ENCODE measurements at regions not wholly inside any gene's neighbourhood (a gene's known extent, or its start where the extent isn't known, plus 50 kb on each side); places are given as distances from the start of the nearest gene placed in this dataset.

- H4K20me1 ChIP-seq (ENCODE audit: low read depth): no peaks in the 10 kb centered on the region
- H3K4me2 ChIP-seq: no peak overlapping the region
- no peaks in the 10 kb centered on the region for H3K4me1 Mint-ChIP-seq
- no peak overlapping the region for H3K27ac ChIP-seq
- no peaks in the 10 kb centered on the region for H3K9me3 Mint-ChIP-seq
- DNase-seq (ENCODE audit: low spot score): no peak
- no peaks in the 10 kb centered on the region for H3K27me3 Mint-ChIP-seq (ENCODE audit: insufficient read depth, low read depth)
- H3K36me3 Mint-ChIP-seq: no peaks in the 10 kb centered on the region
- no peak overlapping the region for H3K9ac ChIP-seq
- H3F3A ChIP-seq (ENCODE audit: low read depth): no peaks in the 10 kb centered on the region
- H2AFZ ChIP-seq (replicated peaks): no peak overlapping the region
- no peak overlapping the region for H3K4me3 Mint-ChIP-seq
- TF ChIP-seq CTCF (IDR thresholded peaks at IDR 0.05): no peak
- TF ChIP-seq EZH2 (IDR thresholded peaks at IDR 0.05): no peak
- no peak for TF ChIP-seq EZH2phosphoT487 (IDR thresholded peaks at IDR 0.05)
- H3K4me1 ChIP-seq: no peaks in the 10 kb centered on the region
- H3K4me3 ChIP-seq: no peak overlapping the region
- no peaks in the 10 kb centered on the region for H3K27me3 ChIP-seq
- H3K27ac Mint-ChIP-seq: no peak overlapping the region
- no peaks in the 10 kb centered on the region for H3K79me2 ChIP-seq (ENCODE audit: low read depth)
- H3K9me3 ChIP-seq (ENCODE audit: low read depth): no peaks in the 10 kb centered on the region
- H3K36me3 ChIP-seq: no peaks in the 10 kb centered on the region
These were observed 608.4 kb downstream of the AMY1C start for GRCh38 chr1:104358086-104358485.

DNA sequence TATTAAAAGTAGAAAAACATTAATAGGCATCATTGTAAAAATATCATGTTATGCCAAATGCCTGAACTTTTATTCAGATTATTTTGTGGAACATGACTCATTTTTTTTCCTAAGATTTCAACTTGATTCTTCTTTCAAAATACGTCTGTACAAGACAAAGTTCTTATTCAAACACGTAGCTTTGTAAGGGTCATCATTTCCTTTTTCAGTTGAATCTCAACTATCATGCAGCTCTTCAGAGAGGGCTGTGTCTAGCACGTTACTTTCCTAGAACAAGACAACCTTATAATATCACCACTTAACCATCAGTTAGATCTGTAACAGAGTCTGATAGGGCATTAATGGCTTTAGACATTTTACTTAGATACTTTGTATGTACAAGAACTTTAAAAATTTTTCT lies 608.9 kb downstream of the AMY1C start:
- no peak overlapping the region for H3K27ac Mint-ChIP-seq
- no peak overlapping the region for H3K4me3 ChIP-seq

GRCh38 chr1:104378414-104378813 lies 628.7 kb downstream of the AMY1C start:
- no peak overlapping the region for H3K27ac ChIP-seq
- H3F3A ChIP-seq (ENCODE audit: low read depth): no peaks in the 10 kb centered on the region
- H3K4me3 ChIP-seq: no peak overlapping the region
- Mint-ChIP-seq H3K27ac (no peak overlapping the region), H3K4me1 (no peaks in the 10 kb centered on the region), H3K4me3 (no peak overlapping the region), H3K9me3 (no peaks in the 10 kb centered on the region), H3K27me3 (ENCODE audit: insufficient read depth, low read depth) (peaks cover 3% of the 10 kb centered on the region), H3K36me3 (no peaks in the 10 kb centered on the region)
- no peak overlapping the region for H2AFZ ChIP-seq (replicated peaks)
- H3K9me3 ChIP-seq (ENCODE audit: low read depth): no peaks in the 10 kb centered on the region
- H3K4me1 ChIP-seq: no peaks in the 10 kb centered on the region
- no peak for TF ChIP-seq EZH2phosphoT487 (IDR thresholded peaks at IDR 0.05)
- no peaks in the 10 kb centered on the region for H3K79me2 ChIP-seq (ENCODE audit: low read depth)
- no peaks in the 10 kb centered on the region for H3K36me3 ChIP-seq
- no peaks in the 10 kb centered on the region for H3K27me3 ChIP-seq
- H4K20me1 ChIP-seq (ENCODE audit: low read depth): no peaks in the 10 kb centered on the region
- no peak for DNase-seq (ENCODE audit: low spot score)
- H3K4me2 ChIP-seq: no peak overlapping the region
- H3K9ac ChIP-seq: no peak overlapping the region

More for the DNA sequence above, 608.9 kb downstream of the AMY1C start:
- no peaks in the 10 kb centered on the region for H3K27me3 Mint-ChIP-seq (ENCODE audit: insufficient read depth, low read depth)
- no peak overlapping the region for H3K4me3 Mint-ChIP-seq
- no peak for DNase-seq (ENCODE audit: low spot score)
- Histone ChIP-seq H3K79me2 (ENCODE audit: low read depth) (no peaks in the 10 kb centered on the region), H3K9me3 (ENCODE audit: low read depth) (no peaks in the 10 kb centered on the region), H4K20me1 (ENCODE audit: low read depth) (no peaks in the 10 kb centered on the region), H2AFZ (replicated peaks) (no peak overlapping the region), H3K36me3 (no peaks in the 10 kb centered on the region), H3F3A (ENCODE audit: low read depth) (no peaks in the 10 kb centered on the region), H3K4me1 (no peaks in the 10 kb centered on the region), H3K27me3 (no peaks in the 10 kb centered on the region), H3K9ac (no peak overlapping the region), H3K27ac (no peak overlapping the region), H3K4me2 (no peak overlapping the region)
- H3K36me3 Mint-ChIP-seq: no peaks in the 10 kb centered on the region
- H3K9me3 Mint-ChIP-seq: no peaks in the 10 kb centered on the region
- TF ChIP-seq EZH2 (IDR thresholded peaks at IDR 0.05) (no peak), CTCF (IDR thresholded peaks at IDR 0.05) (no peak), EZH2phosphoT487 (IDR thresholded peaks at IDR 0.05) (no peak)
- H3K4me1 Mint-ChIP-seq: no peaks in the 10 kb centered on the region

- no peak overlapping the region for H3K4me2 ChIP-seq
- H3K4me3 ChIP-seq: no peak overlapping the region
- H3K4me3 Mint-ChIP-seq: no peak overlapping the region
These were observed 630.3 kb downstream of the AMY1C start for GRCh38 chr1:104380003-104380402.

More at GRCh38 chr1:104380003-104380402, 630.3 kb downstream of the AMY1C start:
- DNase-seq (ENCODE audit: low spot score): no peak
- Mint-ChIP-seq H3K27ac (no peak overlapping the region), H3K36me3 (no peaks in the 10 kb centered on the region), H3K9me3 (no peaks in the 10 kb centered on the region), H3K27me3 (ENCODE audit: insufficient read depth, low read depth) (peaks cover 2% of the 10 kb centered on the region), H3K4me1 (no peaks in the 10 kb centered on the region)
- TF ChIP-seq EZH2 (IDR thresholded peaks at IDR 0.05): no peak
- no peak for TF ChIP-seq EZH2phosphoT487 (IDR thresholded peaks at IDR 0.05)
- no peak for TF ChIP-seq CTCF (IDR thresholded peaks at IDR 0.05)
- H3F3A ChIP-seq (ENCODE audit: low read depth): no peaks in the 10 kb centered on the region
- H3K27me3 ChIP-seq: no peaks in the 10 kb centered on the region
- no peak overlapping the region for H2AFZ ChIP-seq (replicated peaks)
- no peaks in the 10 kb centered on the region for H3K36me3 ChIP-seq
- no peaks in the 10 kb centered on the region for H4K20me1 ChIP-seq (ENCODE audit: low read depth)
- H3K4me1 ChIP-seq: no peaks in the 10 kb centered on the region
- no peaks in the 10 kb centered on the region for H3K79me2 ChIP-seq (ENCODE audit: low read depth)
- H3K9ac ChIP-seq: no peak overlapping the region
- H3K9me3 ChIP-seq (ENCODE audit: low read depth): no peaks in the 10 kb centered on the region
- no peak overlapping the region for H3K27ac ChIP-seq
